HS-5 (cell line): ENCODE measurements at regions not wholly inside any gene's neighbourhood (a gene's known extent, or its start where the extent isn't known, plus 50 kb on each side); places are given as distances from the start of the nearest gene placed in this dataset.
"Not testable (repeated sequence)": the region's sequence is repeated elsewhere in the genome, so short reads cannot be mapped to it uniquely, and the experiment has no call there.

Experiments used
- DNase-seq: peaks from one replicate; pipeline ENCODE4 v3.0.0-alpha.2; 2012; ENCODE audit warnings: low read depth

GRCh38 chr21:14008436-14008835 lies 202.3 kb downstream of the LIPI start:
- DNase-seq, result not testable (repeated sequence)

GRCh38 chr21:14008006-14008405 lies 202.7 kb downstream of the LIPI start:
- not testable (repeated sequence) for DNase-seq

- not testable (repeated sequence) for DNase-seq
Observed at GRCh38 chr21:14006144-14006543, 204.6 kb downstream of the LIPI start.

GRCh38 chr21:13986996-13987958 lies 223.5 kb downstream of the LIPI start:
- DNase-seq, result not testable (repeated sequence)

GRCh38 chr21:13985865-13986863 lies 224.6 kb downstream of the LIPI start:
- DNase-seq, result not testable (repeated sequence)

- not testable (repeated sequence) for DNase-seq
Observed at GRCh38 chr21:13985137-13985864, 225.5 kb downstream of the LIPI start.

GRCh38 chr21:13984728-13985127 lies 226.0 kb downstream of the LIPI start:
- DNase-seq, result not testable (repeated sequence)

- DNase-seq, result not testable (repeated sequence)
Observed at GRCh38 chr21:13981176-13982087, 229.3 kb downstream of the LIPI start.

GRCh38 chr21:13980115-13980662 lies 230.6 kb downstream of the LIPI start:
- DNase-seq, result not testable (repeated sequence)

- DNase-seq, result not testable (repeated sequence)
Observed at GRCh38 chr21:13979608-13980007, 231.1 kb downstream of the LIPI start.

GRCh38 chr21:13974582-13974981 lies 236.2 kb downstream of the LIPI start:
- DNase-seq, result not testable (repeated sequence)

- DNase-seq, result not testable (repeated sequence)
Observed at GRCh38 chr21:13969853-13970252, 240.9 kb downstream of the LIPI start.

- DNase-seq, result not testable (repeated sequence)
Observed at GRCh38 chr21:13969002-13969401, 241.8 kb downstream of the LIPI start.

GRCh38 chr21:13963259-13963658 lies 247.5 kb downstream of the LIPI start:
- DNase-seq, result not testable (repeated sequence)

- no peak for DNase-seq
Observed at GRCh38 chr21:13937236-13937635, 273.5 kb downstream of the LIPI start.

GRCh38 chr21:13936033-13936937 lies 274.5 kb downstream of the LIPI start:
- not testable (repeated sequence) for DNase-seq

GRCh38 chr21:13935396-13936032 lies 275.2 kb downstream of the LIPI start:
- not testable (repeated sequence) for DNase-seq

GRCh38 chr21:13934887-13935342 lies 275.8 kb downstream of the LIPI start:
- DNase-seq, result not testable (repeated sequence)
